HG03521 (cell line): ENCODE measurements at regions not wholly inside any gene's neighbourhood (a gene's known extent, or its start where the extent isn't known, plus 50 kb on each side); places are given as distances from the start of the nearest gene placed in this dataset.
"Not testable (repeated sequence)": the region's sequence is repeated elsewhere in the genome, so short reads cannot be mapped to it uniquely, and the experiment has no call there.

ENCODE experiments used
- ATAC-seq: cut with Tn5 transposase; IDR thresholded peaks from one replicate; pipeline ENCODE4 v1.9.1; 2021; ENCODE audit warnings: mild to moderate bottlenecking, moderate library complexity; ENCODE audit not compliant: unreplicated experiment

DNA sequence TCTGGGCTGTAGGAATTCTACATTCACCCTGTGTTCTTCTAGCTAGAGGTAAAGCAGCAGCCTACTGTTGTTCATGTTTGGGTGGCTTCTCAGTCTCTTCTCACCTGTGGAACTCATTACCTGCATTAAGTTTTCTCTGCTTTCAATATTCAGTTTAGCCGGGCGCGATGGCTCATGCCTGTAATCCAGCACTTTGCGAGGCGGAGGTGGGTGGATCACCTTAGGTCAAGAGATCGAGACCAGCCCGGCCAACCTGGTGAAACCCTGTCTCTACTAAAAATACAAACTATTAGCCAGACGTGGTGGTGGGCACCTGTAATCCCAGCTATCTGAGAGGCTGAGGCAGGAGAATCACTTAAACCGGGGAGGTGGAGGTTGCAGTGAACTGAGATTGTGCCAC, 139.8 kb upstream of the UBE2E3 start:
- no peak for ATAC-seq

GRCh38 chr2:180829836-180830235, 150.6 kb upstream of the UBE2E3 start:
- no peak for ATAC-seq

- ATAC-seq = no peak
Observed at GRCh38 chr2:180829261-180829660, 151.1 kb upstream of the UBE2E3 start.

DNA sequence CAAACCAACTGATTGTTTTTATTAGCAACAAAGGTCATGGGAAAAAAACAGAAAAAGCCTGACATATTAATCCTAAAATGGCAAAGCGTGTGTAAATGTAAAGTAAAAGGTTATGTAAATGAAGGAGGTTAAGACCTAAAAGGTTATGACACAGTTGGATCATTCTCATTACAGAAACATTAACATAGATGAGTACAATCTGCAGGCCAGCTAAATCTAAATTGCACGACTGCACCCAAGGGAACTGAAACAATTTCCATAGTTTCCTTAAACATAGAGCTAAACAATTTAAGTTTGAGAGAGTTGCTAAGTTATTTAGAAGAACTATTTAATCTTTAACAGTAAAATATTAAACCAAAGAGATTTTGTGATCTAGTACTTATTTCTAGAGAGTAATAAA, 151.6 kb upstream of the UBE2E3 start:
- no peak for ATAC-seq

DNA sequence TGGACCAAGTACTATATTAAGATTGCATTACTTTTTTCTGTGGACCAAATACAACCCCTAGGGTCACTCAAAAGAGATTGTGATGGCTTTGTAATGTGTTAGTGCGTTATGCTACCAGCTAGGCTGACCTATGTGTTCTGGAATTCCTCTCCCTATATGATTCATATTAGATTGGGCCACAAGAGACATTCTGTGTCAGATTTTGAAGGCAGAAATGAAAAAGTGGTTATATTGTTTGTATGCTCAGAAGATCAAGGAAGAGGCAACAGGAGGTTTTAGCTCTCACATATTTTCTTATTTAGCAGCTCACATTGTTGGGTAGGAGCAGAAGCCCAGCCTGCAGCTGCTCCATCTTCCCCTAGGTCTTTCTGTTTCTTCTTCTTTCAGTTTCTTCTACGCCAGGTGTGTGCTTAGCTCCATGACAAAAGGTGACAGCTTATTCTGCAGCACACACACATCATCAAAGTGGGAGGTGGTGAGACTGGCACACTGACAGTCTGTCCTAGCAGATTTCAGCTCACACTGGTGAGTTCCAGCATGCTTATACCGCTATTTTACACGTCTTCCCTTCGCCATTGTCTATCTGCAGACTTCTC, 156.8 kb upstream of the UBE2E3 start:
- ATAC-seq = no peak

- no peak for ATAC-seq
Observed at GRCh38 chr2:180819106-180819505, 161.3 kb upstream of the UBE2E3 start.

- ATAC-seq = not testable (repeated sequence)
Observed at GRCh38 chr2:180818700-180819099, 161.7 kb upstream of the UBE2E3 start.

GRCh38 chr2:180799141-180799540, 181.3 kb upstream of the UBE2E3 start:
- ATAC-seq = no peak

DNA sequence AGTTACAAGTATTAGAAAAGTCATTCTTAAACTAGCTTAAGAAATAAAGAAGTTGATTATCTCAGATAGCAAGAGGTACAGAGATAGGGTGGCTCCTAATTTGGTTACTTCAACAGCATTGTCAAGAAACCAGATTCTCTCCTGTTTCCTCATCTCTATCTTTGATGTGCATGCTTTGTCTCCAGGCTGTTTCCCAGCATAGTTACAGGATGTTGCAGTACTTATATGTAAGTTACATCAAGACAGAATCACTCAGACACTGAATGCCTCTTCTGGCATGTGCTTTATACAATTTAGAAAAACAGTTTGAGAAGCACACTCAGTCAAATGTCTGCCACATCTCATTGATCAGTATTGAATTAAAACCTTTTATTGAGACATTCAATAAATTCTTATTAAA, 189.5 kb upstream of the UBE2E3 start:
- no peak for ATAC-seq

- ATAC-seq = no peak
Observed at GRCh38 chr2:180787330-180787729, 193.1 kb upstream of the UBE2E3 start.

GRCh38 chr2:180781276-180781675, 199.1 kb upstream of the UBE2E3 start:
- no peak for ATAC-seq

GRCh38 chr2:180778291-180778690, 202.1 kb upstream of the UBE2E3 start:
- no peak for ATAC-seq

GRCh38 chr2:180776921-180777320, 203.5 kb upstream of the UBE2E3 start:
- no peak for ATAC-seq

DNA sequence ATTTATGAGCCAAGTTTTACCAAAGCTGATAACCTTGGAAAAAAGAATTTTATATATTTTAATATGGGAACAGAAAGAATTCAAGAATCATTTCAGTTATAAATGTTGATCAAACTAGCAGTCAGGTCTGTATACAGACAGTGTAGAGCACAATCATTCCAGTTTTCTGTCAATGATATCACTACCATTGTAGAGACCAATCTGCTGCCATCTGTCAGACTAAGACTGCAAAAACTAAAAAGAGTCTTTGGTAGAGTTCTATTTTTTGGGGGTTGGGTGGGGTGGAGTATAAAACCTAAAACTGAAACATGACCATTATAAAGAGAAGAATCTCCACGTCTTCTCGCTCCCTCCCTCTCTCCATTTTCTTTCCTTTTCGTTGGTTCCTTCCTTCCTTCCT, 204.7 kb upstream of the UBE2E3 start:
- no peak for ATAC-seq

DNA sequence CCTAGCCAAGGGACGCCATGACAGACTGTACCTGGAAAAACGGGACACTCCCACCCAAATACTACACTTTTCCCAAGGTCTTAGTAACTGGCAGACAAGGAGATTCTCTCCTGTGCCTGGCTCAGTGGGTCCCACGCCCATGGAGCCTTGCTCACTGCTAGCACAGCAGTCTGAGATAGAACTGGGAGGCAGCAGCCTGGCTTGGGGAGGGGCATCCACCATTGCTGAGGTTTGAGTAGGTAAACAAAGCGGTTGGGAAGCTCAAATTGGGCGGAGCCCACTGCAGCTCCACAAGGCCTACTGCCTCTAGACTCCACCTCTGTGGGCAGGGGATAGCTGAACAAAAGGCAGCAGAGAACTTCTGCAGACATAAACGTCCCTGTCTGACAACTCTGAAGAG, 215.1 kb upstream of the UBE2E3 start:
- ATAC-seq = not testable (repeated sequence)

- ATAC-seq = no peak
Observed at GRCh38 chr2:180763263-180763989, 217.0 kb upstream of the UBE2E3 start.

DNA sequence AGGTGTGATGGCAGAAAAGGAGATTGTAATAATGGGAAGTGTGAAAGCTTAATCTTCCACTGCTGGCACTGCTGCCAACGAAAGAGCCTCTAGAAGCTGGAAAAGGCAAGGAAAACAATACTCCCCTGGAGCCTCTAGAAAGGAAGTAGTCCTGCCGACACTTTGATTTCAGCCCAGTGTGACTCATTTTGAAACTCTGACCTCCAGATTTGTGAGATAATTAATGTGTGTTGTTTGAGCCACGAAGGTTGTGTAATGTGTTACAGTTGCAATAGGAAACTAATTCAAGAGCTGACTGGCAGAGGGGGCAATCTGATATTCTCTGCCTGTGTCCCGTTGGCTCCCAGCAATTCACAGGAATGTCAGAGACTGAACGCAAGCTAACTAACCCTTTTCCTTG, 219.2 kb upstream of the UBE2E3 start:
- no peak for ATAC-seq

- ATAC-seq = no peak
Observed at GRCh38 chr2:180759631-180760030, 220.8 kb upstream of the UBE2E3 start.

DNA sequence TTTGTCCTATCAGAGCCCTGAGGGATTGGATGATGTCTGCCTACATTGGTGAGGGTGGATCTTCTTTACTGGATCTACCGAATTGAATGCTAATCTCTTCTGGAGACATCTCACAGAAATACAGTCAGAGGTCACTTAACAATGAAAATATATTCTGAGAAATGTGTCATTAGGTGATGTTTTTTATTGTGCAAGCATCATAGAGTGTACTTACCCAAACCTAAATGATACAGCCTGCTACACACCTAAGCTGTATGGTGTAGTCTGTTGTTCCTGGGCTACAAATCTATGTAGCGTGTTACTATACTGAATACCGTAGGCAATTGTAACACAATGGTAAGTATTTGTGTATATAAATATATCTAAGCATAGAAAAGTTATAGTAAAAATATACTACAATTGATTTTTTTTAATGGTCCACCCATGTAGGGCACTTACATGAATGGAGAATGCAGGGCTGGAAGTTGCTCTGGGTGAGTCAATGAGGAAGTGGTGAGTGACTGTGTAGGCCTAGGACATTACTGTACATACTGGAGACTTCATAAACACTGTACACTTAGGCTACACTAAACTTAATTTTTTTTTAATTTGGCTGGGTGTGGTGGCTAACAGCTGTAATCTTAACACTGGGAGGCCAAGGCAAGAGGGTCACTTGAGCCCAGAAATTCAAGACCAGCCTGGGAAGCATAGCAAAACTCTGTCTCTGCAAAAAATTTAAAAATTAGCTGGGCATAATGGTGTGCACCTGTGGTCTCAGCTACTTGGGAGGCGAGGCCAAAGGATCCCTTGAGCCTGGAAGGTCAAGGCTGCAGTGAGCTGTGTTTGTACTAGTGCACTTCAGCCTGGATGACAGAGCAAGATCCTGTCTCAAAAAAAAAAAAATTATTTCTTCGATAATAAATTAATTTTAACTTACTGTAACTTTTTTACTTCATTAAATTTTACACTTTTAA, 226.3 kb upstream of the UBE2E3 start:
- ATAC-seq = no peak

DNA sequence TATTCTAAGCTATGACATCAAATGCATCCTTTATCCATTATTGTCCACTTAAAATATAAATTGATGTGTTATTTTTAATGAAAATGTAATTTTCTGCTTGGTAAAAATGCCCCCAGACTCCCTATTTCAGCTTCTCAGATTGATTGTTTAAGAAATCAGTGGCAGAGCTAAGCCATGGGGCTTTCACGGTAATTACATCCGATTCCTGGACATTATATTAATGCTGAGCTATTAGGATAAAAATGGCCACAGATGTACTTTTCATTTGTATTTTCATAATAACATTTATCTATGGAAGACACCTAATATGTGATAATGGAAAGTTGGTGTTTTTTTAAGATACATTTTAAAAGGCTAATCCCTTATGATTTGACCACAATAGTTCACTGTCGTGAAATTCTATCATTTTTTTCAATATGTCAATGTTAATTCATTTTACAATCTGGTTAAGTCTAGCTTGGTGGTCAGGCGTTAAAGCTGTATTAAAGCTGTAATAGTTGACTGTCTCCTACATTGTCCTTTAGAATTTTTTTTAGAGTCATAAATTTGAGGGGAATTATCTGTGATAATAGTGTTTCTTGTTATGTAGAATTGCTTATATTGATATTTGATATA, 229.0 kb upstream of the UBE2E3 start:
- no peak for ATAC-seq

- ATAC-seq = no peak
Observed at GRCh38 chr2:180747728-180748127, 232.7 kb upstream of the UBE2E3 start.
